Esophagus squamous epithelium (tissue), 4 donors: ENCODE measurements at regions not wholly inside any gene's neighbourhood (a gene's known extent, or its start where the extent isn't known, plus 50 kb on each side); places are given as distances from the start of the nearest gene placed in this dataset.

Experiments
- POLR2A ChIP-seq, 4 donors: fragments of 450-650 bp; IDR thresholded peaks; one replicate each; pipeline ENCODE4 v1.6.1; 2017; ENCODE audit warnings: antibody characterized with exemption in 4 of 4, mild to moderate bottlenecking in 4 of 4, moderate library complexity in 3 of 4
- TF ChIP-seq, protein P1 (sequence below), 6 experiments: fragments of 450-650 bp in 4 of 6; fragments of 200-600 bp in 2 of 6; sonication (generic) in 2 of 6; IDR thresholded peaks; one replicate each; pipeline ENCODE4 v1.5.1; 2016 to 2019; ENCODE audit warnings: antibody characterized with exemption in 6 of 6, mild to moderate bottlenecking in 4 of 6, moderate library complexity in 4 of 6

- TF ChIP-seq, protein P1, sequence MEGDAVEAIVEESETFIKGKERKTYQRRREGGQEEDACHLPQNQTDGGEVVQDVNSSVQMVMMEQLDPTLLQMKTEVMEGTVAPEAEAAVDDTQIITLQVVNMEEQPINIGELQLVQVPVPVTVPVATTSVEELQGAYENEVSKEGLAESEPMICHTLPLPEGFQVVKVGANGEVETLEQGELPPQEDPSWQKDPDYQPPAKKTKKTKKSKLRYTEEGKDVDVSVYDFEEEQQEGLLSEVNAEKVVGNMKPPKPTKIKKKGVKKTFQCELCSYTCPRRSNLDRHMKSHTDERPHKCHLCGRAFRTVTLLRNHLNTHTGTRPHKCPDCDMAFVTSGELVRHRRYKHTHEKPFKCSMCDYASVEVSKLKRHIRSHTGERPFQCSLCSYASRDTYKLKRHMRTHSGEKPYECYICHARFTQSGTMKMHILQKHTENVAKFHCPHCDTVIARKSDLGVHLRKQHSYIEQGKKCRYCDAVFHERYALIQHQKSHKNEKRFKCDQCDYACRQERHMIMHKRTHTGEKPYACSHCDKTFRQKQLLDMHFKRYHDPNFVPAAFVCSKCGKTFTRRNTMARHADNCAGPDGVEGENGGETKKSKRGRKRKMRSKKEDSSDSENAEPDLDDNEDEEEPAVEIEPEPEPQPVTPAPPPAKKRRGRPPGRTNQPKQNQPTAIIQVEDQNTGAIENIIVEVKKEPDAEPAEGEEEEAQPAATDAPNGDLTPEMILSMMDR (IDR thresholded peaks at IDR 0.05), result no peak
- TF ChIP-seq POLR2A (IDR thresholded peaks at IDR 0.05), result no peak
Observed at GRCh38 chr6:133623621-133624020, 265.3 kb upstream of the TCF21 start.
